Cardiac fibroblast (primary cell): ENCODE measurements at regions not wholly inside any gene's neighbourhood (a gene's known extent, or its start where the extent isn't known, plus 50 kb on each side); places are given as distances from the start of the nearest gene placed in this dataset.
"Not testable (repeated sequence)": the region's sequence is repeated elsewhere in the genome, so short reads cannot be mapped to it uniquely, and the experiment has no call there.

Experiments
- DNase-seq, 2 donors: peaks; one replicate each; pipeline versions ENCODE4 v3.0.0 to v3.0.0-alpha.2; 2010; ENCODE audit warnings: low read depth in 2 of 2
- H3K4me3 ChIP-seq, 2 donors: replicated peaks in 1 of 2; 1 replicate in 1 of 2; 2 replicates in 1 of 2; pipeline ENCODE4 v1.5.1; 2011; ENCODE audit warnings: low read depth in 2 of 2, low read length in 2 of 2, mild to moderate bottlenecking in 2 of 2, moderate library complexity in 1 of 2
- CTCF ChIP-seq: IDR thresholded peaks from one replicate; pipeline ENCODE4 v1.5.1; 2011; ENCODE audit warnings: low read depth, mild to moderate bottlenecking, low read length, inconsistent platforms

GRCh38 chr2:160574468-160575140 is 81.0 kb upstream of the RBMS1 start:
- no peak overlapping the region for H3K4me3 ChIP-seq
- TF ChIP-seq CTCF = no peak
- peak; percentile 76 to 86 for DNase-seq

GRCh38 chr2:160575368-160575767 is 81.8 kb upstream of the RBMS1 start:
- TF ChIP-seq CTCF = no peak
- no peak for DNase-seq

GRCh38 chr2:160576054-160576499 is 82.5 kb upstream of the RBMS1 start:
- H3K4me3 ChIP-seq = no peak overlapping the region
- no peak for TF ChIP-seq CTCF
- peak; percentile 76 to 83 for DNase-seq

More at GRCh38 chr2:160575368-160575767, 81.8 kb upstream of the RBMS1 start:
- H3K4me3 ChIP-seq = no peak overlapping the region

- not testable (repeated sequence) for DNase-seq
Measured at GRCh38 chr2:160577081-160577480, 83.5 kb upstream of the RBMS1 start.

GRCh38 chr2:160581035-160581434 is 87.4 kb upstream of the RBMS1 start:
- DNase-seq = peak; percentile 17 to 67
- TF ChIP-seq CTCF = no peak
- no peak overlapping the region for H3K4me3 ChIP-seq

More at GRCh38 chr2:160577081-160577480, 83.5 kb upstream of the RBMS1 start:
- not testable (repeated sequence) for H3K4me3 ChIP-seq

GRCh38 chr2:160581448-160581847 is 87.8 kb upstream of the RBMS1 start:
- no peak overlapping the region for H3K4me3 ChIP-seq
- no peak for TF ChIP-seq CTCF
- no peak for DNase-seq

GRCh38 chr2:160582081-160582480 is 88.5 kb upstream of the RBMS1 start:
- TF ChIP-seq CTCF = no peak
- H3K4me3 ChIP-seq = no peak overlapping the region
- no peak for DNase-seq
